Smooth muscle cell (in vitro differentiated cells): ENCODE measurements at regions not wholly inside any gene's neighbourhood (a gene's known extent, or its start where the extent isn't known, plus 50 kb on each side); places are given as distances from the start of the nearest gene placed in this dataset.

Source experiments
- DNase-seq: peaks from one replicate; lab custom pipeline; 2025; ENCODE audit not compliant: unreplicated experiment; lab: John Stamatoyannopoulos, UW
- H2AFZ ChIP-seq: fragments of 200-600 bp; sonication (generic); 2 replicates; pipeline ENCODE4 v1.6.0; 2016; ENCODE audit warnings: antibody characterized with exemption, low read depth, mild to moderate bottlenecking
- H3F3A ChIP-seq: fragments of 200-600 bp; sonication (generic); 2 replicates; pipeline ENCODE4 v1.6.0; 2017; ENCODE audit warnings: antibody characterized with exemption, low read depth
- H3K27ac ChIP-seq: fragments of 200-600 bp; sonication (generic); 2 replicates; pipeline ENCODE4 v1.5.1; 2016; ENCODE audit warnings: low read depth, mild to moderate bottlenecking
- H3K27me3 ChIP-seq: fragments of 200-600 bp; sonication (generic); 2 replicates; pipeline ENCODE4 v1.6.1; 2016; ENCODE audit warnings: low read depth, mild to moderate bottlenecking
- H3K36me3 ChIP-seq: fragments of 200-600 bp; sonication (generic); 2 replicates; pipeline ENCODE4 v1.5.1; 2016; ENCODE audit warnings: low read depth
- H3K4me1 ChIP-seq: fragments of 200-600 bp; sonication (generic); 2 replicates; pipeline ENCODE4 v1.5.1; 2016; ENCODE audit warnings: low read depth
- H3K4me2 ChIP-seq: fragments of 200-600 bp; sonication (generic); 2 replicates; pipeline ENCODE4 v1.6.0; 2016; ENCODE audit warnings: mild to moderate bottlenecking
- H3K4me3 ChIP-seq: fragments of 200-600 bp; sonication (generic); 2 replicates; pipeline ENCODE4 v1.5.1; 2016; ENCODE audit warnings: mild to moderate bottlenecking
- H3K79me2 ChIP-seq: fragments of 200-600 bp; sonication (generic); 2 replicates; pipeline ENCODE4 v1.6.0; 2016; ENCODE audit warnings: low read depth, mild to moderate bottlenecking
- H3K9ac ChIP-seq: fragments of 200-600 bp; sonication (generic); 2 replicates; pipeline ENCODE4 v1.6.0; 2016; ENCODE audit warnings: low read depth
- H3K9me3 ChIP-seq: fragments of 200-600 bp; sonication (generic); replicated peaks from 2 replicates; pipeline ENCODE4 v1.5.1; 2016; ENCODE audit warnings: low read depth
- H4K20me1 ChIP-seq: fragments of 200-600 bp; sonication (generic); 2 replicates; pipeline ENCODE4 v1.6.0; 2016; ENCODE audit warnings: low read depth
- WGBS: methylation state at CpG from one replicate; pipeline ENCODE4 v1.1.7; 2016; ENCODE audit warnings: low lambda C conversion rate; 5-methylcytosine and 5-hydroxymethylcytosine counted together
- TF ChIP-seq, protein P1 (sequence below): fragments of 200-600 bp; sonication (generic); IDR thresholded peaks from 2 replicates; pipeline ENCODE4 v1.5.1; 2017; ENCODE audit warnings: borderline replicate concordance, mild to moderate bottlenecking, antibody characterized with exemption; ENCODE audit not compliant: insufficient read depth, poor library complexity, severe bottlenecking

DNA sequence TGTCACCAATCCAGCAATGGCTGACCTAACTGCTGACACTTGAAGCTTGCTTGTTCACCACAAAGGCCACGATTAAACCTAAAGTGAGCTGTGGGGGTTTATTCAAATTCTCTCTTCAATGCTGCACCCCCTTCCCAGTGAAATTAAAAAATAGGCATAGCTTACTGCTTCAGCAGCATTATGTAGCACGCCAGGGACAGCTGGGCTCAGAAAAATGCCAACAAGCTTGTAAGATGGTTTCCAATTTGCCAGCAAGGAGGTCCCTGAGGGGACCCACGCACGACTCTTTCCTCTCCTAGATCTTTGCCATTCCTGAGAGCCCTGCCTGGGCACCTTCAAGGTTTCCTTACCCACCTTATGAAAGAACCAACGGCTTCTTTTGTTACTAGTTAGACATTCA, 113.5 kb upstream of the CDH4 start:
- Histone ChIP-seq H3K79me2 (no peaks in the 10 kb centered on the region), H3K27ac (no peak overlapping the region), H3K9ac (no peak overlapping the region), H3K36me3 (no peaks in the 10 kb centered on the region), H3K9me3 (no peaks in the 10 kb centered on the region), H3K27me3 (peaks cover 35% of the 10 kb centered on the region), H2AFZ (no peak overlapping the region), H3K4me2 (no peak overlapping the region), H4K20me1 (no peaks in the 10 kb centered on the region), H3K4me1 (peaks cover 7% of the 10 kb centered on the region), H3K4me3 (no peak overlapping the region), H3F3A (no peaks in the 10 kb centered on the region)
- DNase-seq: no peak
- WGBS: 84% methylated on average over 5 of the region's 5 CpGs
- TF ChIP-seq, protein P1, sequence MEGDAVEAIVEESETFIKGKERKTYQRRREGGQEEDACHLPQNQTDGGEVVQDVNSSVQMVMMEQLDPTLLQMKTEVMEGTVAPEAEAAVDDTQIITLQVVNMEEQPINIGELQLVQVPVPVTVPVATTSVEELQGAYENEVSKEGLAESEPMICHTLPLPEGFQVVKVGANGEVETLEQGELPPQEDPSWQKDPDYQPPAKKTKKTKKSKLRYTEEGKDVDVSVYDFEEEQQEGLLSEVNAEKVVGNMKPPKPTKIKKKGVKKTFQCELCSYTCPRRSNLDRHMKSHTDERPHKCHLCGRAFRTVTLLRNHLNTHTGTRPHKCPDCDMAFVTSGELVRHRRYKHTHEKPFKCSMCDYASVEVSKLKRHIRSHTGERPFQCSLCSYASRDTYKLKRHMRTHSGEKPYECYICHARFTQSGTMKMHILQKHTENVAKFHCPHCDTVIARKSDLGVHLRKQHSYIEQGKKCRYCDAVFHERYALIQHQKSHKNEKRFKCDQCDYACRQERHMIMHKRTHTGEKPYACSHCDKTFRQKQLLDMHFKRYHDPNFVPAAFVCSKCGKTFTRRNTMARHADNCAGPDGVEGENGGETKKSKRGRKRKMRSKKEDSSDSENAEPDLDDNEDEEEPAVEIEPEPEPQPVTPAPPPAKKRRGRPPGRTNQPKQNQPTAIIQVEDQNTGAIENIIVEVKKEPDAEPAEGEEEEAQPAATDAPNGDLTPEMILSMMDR: no peak

DNA sequence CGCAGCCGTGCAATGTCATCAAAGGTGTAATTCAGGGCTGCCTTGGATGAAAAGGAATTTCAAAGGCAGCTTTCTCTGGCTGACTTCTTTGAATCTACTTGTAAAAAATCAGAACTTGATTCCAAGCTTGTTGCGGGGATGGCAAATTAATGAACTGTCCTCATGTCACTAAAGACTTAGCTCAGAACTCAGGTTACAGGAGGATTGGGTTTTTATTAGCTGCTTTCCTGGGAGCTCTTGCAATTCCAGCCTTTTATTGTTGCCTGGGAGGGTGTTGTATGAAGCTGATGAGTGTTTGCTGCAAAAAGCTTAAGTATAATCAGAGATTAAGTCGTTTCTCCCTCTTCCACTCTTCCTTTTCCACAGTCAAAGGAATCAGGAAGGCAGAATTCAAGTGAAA, 113.0 kb upstream of the CDH4 start:
- no peaks in the 10 kb centered on the region for H3K9me3 ChIP-seq
- no peaks in the 10 kb centered on the region for H3K36me3 ChIP-seq
- no peak overlapping the region for H3K27ac ChIP-seq
- H3K9ac ChIP-seq: no peak overlapping the region
- no peak overlapping the region for H3K4me2 ChIP-seq
- no peaks in the 10 kb centered on the region for H3K79me2 ChIP-seq
- no peaks in the 10 kb centered on the region for H3F3A ChIP-seq
- WGBS: 84% methylated on average over 4 of the region's 4 CpGs
- TF ChIP-seq, protein P1: no peak
- H3K27me3 ChIP-seq: peaks cover 34% of the 10 kb centered on the region
- no peak overlapping the region for H3K4me3 ChIP-seq
- DNase-seq: no peak
- no peaks in the 10 kb centered on the region for H4K20me1 ChIP-seq
- H2AFZ ChIP-seq: no peak overlapping the region
- peaks cover 7% of the 10 kb centered on the region for H3K4me1 ChIP-seq

DNA sequence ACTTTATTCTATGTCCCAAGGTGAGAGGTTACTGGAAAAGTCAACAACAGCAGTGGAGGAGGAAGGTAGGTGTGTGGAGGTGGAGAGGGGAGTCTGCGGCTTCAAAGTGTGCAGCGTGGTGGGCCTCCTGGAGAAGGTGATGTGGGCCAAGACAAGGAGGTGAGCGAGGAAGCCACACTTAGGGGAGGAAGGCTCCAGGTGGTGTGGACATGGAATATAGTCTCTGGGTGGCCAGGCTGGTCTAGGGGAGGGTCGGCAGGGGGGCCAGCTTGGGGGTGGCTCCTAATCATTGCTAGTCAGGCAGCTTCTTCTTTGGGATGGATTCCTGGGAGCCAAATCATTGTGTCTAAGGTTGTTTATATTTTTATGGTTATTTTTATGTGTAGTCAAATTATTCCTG, 111.5 kb upstream of the CDH4 start:
- Histone ChIP-seq H3K27ac (no peak overlapping the region), H3K4me1 (peaks cover 7% of the 10 kb centered on the region), H3K9ac (no peak overlapping the region), H3K9me3 (no peaks in the 10 kb centered on the region), H2AFZ (no peak overlapping the region), H3K27me3 (peaks cover 38% of the 10 kb centered on the region), H3F3A (no peaks in the 10 kb centered on the region), H3K4me3 (no peak overlapping the region), H3K79me2 (no peaks in the 10 kb centered on the region), H3K4me2 (no peak overlapping the region), H4K20me1 (no peaks in the 10 kb centered on the region), H3K36me3 (no peaks in the 10 kb centered on the region)
- TF ChIP-seq, protein P1: no peak
- no peak for DNase-seq
- WGBS: 90% methylated on average over 4 of the region's 4 CpGs

DNA sequence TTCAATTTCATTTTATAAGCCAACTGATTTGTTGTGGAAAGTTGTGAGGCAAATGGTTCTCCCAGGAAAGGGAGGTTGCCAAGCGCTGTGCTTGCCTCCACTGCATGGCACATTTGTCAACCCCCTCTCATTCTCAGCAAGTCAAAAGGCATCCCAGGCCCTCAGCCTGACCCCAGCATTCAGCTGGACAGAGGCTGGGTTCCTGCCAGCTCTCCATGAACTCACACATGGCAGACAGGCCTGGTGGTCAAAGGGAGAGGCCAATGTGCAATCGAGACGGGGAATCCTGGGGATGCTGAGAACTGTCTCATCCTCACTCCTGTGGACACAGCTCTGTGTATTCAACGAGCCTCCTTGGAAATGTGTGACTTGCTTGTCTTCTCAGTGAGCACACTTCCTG, 106.0 kb upstream of the CDH4 start:
- Histone ChIP-seq H3K36me3 (no peaks in the 10 kb centered on the region), H3K4me3 (no peak overlapping the region), H3K9me3 (no peaks in the 10 kb centered on the region), H3K4me1 (peaks cover 4% of the 10 kb centered on the region), H3K79me2 (no peaks in the 10 kb centered on the region), H3K4me2 (no peak overlapping the region), H2AFZ (no peak overlapping the region), H3F3A (no peaks in the 10 kb centered on the region), H3K27me3 (peaks cover 19% of the 10 kb centered on the region), H3K9ac (no peak overlapping the region), H4K20me1 (no peaks in the 10 kb centered on the region), H3K27ac (no peak overlapping the region)
- DNase-seq: no peak
- 80% methylated on average over 4 of the region's 4 CpGs for WGBS
- TF ChIP-seq, protein P1: no peak
